ENCODE measurements at regions not wholly inside any gene's neighbourhood (a gene's known extent, or its start where the extent isn't known, plus 50 kb on each side); places are given as distances from the start of the nearest gene placed in this dataset.

GRCh38 chr6:104484191-104484590 is 375.5 kb downstream of the HACE1 start (continued):
- no peak for TF ChIP-seq MAX (IDR thresholded peaks at IDR 0.05)
- TF ChIP-seq BCL11A (IDR thresholded peaks at IDR 0.05; ENCODE audit: low read depth in 2 of 2, low read length in 2 of 2): no peak
- no peak for TF ChIP-seq TAF1 (IDR thresholded peaks at IDR 0.05; ENCODE audit: low read depth, low read length)
- TF ChIP-seq SIRT6 (IDR thresholded peaks at IDR 0.05; ENCODE audit: low read length): no peak
- TF ChIP-seq EGR1 (IDR thresholded peaks at IDR 0.05; ENCODE audit: borderline replicate concordance, low read depth, low read length): no peak
- TF ChIP-seq RAD21 (IDR thresholded peaks at IDR 0.05 in 1 of 2, conservative IDR thresholded peaks at IDR 0.05 in 1 of 2; ENCODE audit: low read depth in 2 of 2, low read length in 2 of 2): no peak

Data from H1 (cell line).